Activated CD4-positive, alpha-beta T cell treated with anti-CD3 and anti-CD28 coated beads, Interleukin-2, amount 50 U/mL, for 1 hour (primary cell): ENCODE measurements at regions not wholly inside any gene's neighbourhood (a gene's known extent, or its start where the extent isn't known, plus 50 kb on each side); places are given as distances from the start of the nearest gene placed in this dataset.

Experiments
- DNase-seq: peaks from one replicate; pipeline ENCODE4 v3.0.0-alpha.2; 2020

DNA sequence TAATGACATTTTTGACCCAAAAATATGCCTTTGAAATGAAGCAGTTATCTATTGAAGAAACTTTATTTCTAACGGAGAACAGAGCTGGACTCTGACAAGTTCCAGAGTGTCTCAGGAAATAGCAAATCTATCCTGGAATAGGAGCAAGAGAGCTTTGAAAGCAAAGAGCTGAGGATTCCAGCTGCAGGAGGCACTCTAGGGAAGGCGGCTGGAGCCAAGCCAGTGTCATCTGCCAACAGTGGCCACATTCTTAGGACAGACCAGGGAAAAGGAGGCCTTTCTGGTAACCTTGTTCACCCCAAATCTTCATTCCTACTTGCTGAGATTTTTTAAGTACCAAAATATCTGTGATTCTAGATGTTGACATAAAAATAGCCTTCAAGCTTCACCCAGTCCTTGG is 493.5 kb upstream of the B3GAT1 start:
- DNase-seq = no peak

- no peak for DNase-seq
Measured at GRCh38 chr11:134904103-134904790, 492.2 kb upstream of the B3GAT1 start.

DNA sequence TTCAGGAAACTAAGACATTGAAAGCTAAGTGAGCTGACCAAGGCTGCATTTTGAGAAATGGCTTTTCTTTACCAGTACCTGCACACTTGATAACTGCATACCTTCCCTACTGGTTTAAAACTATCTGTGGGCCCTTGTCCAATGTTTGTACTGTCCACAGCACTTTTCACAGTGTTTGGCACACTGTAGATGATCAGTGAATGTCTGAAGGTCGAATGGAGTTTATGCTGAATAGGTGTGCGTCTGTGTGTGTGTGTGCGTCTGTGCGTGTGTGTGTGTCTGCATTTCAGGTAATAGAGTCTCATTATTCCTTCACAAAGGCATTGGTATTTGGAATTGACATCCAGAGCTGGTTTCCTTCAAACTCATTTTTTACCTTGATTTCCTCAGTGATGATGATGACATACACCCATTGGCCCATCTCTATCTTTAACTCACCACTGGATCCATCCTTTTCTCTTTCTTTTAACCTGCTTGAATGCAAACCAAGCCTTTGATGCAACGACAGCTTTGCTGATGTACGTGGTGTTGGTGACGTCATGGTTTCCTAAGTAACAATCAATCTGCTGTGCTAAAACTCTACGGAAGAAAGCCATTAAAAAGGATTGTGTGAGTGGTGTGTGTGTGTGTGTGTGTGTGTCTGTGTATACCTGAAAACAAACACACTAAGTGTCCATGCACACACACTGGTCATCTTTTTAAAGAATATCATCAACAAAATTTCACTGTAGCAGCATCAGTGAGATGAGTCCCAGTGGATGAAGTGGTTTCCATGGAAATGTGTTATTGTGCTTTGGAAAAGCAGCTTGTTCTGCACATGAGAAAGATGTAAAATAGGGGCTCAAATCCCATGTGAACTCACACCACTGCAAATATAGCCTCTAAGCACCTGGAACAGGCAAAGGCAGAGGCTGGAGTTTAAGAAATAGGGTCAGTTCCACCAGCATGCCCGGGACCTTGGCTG is 490.2 kb upstream of the B3GAT1 start:
- no peak for DNase-seq

DNA sequence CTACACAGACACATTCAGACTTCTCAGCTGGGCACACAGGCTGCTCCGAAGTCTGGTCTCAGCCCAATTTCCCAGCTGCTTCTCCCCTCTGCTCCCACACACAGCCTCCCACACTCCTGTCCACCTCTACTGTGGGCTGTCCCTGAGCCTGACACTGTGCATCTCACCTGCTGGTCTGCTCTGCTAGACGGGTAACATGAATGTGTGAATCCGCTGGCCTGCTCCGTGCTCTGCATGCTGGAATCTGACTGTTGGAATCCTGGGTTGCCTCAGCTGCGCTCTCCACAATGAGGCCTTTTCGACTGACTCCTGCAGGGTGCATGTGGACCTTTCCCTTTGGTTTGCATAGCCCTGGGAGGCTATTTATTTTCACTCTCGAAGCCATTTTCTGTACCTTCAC is 489.5 kb upstream of the B3GAT1 start:
- DNase-seq = no peak

DNA sequence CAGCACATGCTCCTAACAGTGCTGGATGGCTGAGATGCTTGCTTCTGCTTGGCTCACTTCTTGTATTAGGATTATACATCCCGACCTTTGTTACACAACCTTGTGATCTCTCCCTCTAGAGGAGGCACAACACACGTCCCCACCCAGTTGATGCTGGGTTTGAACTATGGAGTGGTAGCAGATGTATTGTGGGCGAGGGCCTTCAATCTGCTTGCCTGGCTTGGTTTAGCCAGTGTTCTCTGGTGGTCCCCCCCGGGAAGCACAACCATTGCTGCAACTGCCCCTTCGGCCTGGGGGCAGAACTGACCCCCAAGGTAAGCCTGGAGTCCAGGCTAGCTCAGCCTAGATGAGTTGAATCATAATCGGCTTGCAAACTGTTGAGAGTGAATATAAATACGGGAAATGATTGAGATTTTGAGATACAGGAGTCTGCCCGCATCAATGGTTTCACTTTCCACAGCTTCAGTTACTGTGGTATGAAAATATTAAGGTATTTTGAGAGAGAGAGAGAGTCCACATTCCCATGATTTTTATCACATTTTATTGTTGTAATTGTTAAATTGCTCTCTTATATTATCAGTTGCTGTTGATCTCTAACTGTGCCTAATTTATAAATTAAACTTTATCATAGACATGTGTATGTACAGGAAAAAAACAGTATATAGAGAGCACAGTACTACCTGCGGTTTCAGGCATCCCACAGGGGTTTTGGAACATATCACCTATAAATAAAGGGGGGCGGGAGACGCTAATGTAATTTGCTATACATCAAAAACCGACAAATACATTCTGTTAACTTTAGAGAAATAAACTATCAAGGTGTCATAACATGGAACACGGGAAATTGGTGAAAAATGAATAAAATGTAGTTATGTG is 482.0 kb upstream of the B3GAT1 start:
- DNase-seq = no peak

DNA sequence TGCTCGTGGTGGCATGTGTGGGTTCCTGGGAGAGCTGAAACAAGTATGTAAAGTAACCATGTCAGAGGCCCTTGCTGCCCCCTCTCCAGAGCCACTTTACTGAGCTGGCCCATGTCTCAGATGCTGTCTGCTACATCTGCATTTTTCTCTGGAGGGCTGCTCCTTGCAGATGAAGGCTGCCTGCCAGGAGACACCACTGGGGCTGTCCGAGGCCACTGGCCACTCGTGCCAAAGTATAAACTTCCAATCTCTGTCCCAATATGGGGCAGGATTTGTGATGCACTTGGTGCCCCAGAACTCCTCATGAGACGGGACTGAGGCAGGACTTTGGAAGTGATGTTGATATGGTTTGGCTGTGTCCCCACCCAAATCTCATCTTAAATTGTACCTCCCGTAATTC is 478.4 kb upstream of the B3GAT1 start:
- DNase-seq = no peak

GRCh38 chr11:134889832-134890231 is 477.8 kb upstream of the B3GAT1 start:
- DNase-seq = no peak

GRCh38 chr11:134888821-134889220 is 476.8 kb upstream of the B3GAT1 start:
- DNase-seq = no peak

GRCh38 chr11:134887896-134888295 is 475.9 kb upstream of the B3GAT1 start:
- no peak for DNase-seq

GRCh38 chr11:134883484-134883883 is 471.4 kb upstream of the B3GAT1 start:
- no peak for DNase-seq

- DNase-seq = no peak
Measured at GRCh38 chr11:134882671-134883297, 470.7 kb upstream of the B3GAT1 start.

GRCh38 chr11:134882141-134882540 is 470.1 kb upstream of the B3GAT1 start:
- no peak for DNase-seq

- DNase-seq = no peak
Measured at GRCh38 chr11:134880788-134881187, 468.7 kb upstream of the B3GAT1 start.

- DNase-seq = no peak
Measured at GRCh38 chr11:134879931-134880330, 467.9 kb upstream of the B3GAT1 start.

DNA sequence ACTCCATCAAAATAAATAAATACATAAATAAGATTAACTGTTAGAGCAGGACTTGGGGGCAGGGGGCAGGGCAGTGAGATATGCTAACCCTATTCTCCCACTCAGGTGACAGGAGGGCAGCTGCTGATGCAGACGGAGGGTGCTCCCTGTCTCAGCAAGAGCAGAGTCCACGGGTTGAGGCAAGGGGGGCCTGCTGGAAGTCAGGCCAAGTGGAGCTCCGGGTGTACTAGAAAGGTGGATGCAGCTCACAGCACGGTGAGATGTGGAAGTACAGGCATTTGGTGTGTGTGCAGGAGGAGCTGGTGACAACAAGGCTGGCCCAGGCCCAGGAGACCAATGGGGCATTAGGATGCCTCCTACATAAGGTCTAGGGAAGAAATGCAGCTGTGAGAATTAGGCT is 467.3 kb upstream of the B3GAT1 start:
- DNase-seq = no peak

DNA sequence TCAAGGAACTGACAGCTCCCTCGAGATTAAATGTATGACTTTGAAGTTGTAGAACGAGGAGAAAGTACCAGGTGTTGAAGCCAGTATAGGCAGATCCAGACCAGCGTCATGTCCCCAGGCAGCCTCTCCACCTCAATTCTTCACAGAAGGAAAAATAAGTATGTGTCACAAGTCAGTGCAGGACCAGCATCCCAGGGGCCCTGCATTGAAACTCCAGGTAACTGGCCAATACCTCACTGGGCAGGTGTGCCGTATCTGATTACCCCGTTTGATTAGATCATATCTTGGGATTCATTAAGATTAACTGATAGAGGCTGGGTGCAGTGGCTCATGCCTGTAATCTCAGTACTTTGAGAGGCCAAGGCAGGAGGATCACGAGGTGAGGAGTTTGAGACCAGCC is 466.7 kb upstream of the B3GAT1 start:
- DNase-seq = no peak

DNA sequence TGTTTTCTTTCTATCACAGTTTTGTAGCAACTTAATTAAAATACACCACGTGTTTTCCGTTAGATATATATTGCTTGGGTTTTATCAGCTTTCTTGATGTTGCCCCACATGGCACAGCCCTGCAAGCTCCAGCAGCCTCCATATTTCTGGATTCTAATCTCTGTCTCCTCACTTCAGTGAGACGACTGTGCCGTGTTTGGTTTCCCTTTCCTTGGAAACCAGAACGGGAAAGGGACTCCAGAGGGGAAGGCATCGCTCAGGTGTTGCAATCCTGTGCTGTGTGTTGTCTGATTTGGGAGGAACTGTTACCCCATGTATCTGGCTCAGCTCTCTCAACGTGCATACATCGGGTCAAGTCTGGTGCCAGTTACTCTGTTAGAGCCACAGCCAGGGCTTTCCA is 464.2 kb upstream of the B3GAT1 start:
- no peak for DNase-seq

- DNase-seq = no peak
Measured at GRCh38 chr11:134866981-134867675, 455.1 kb upstream of the B3GAT1 start.

- DNase-seq = no peak
Measured at GRCh38 chr11:134866215-134866614, 454.2 kb upstream of the B3GAT1 start.

GRCh38 chr11:134864968-134865305 is 452.9 kb upstream of the B3GAT1 start:
- no peak for DNase-seq

- no peak for DNase-seq
Measured at GRCh38 chr11:134864233-134864967, 452.4 kb upstream of the B3GAT1 start.

GRCh38 chr11:134863294-134863693 is 451.3 kb upstream of the B3GAT1 start:
- DNase-seq = no peak
